ENCODE measurements at regions not wholly inside any gene's neighbourhood (a gene's known extent, or its start where the extent isn't known, plus 50 kb on each side); places are given as distances from the start of the nearest gene placed in this dataset.

- no peaks in the 10 kb centered on the region for H3K4me1 ChIP-seq (ENCODE audit: insufficient read depth)
- H2AFZ ChIP-seq, result no peak overlapping the region
- H3K4me2 ChIP-seq, result no peak overlapping the region
- no peak overlapping the region for H3K4me3 ChIP-seq
- Mint-ChIP-seq H3K4me3 (no peak overlapping the region), H3K4me1 (no peaks in the 10 kb centered on the region), H3K27me3 (ENCODE audit: insufficient read depth, low read depth, poor library complexity) (no peaks in the 10 kb centered on the region), H3K9me3 (no peaks in the 10 kb centered on the region), H3K36me3 (ENCODE audit: low read depth) (no peaks in the 10 kb centered on the region), H3K27ac (no peak overlapping the region)
- DNase-seq (ENCODE audit: low spot score), result no peak
- no peak for ATAC-seq
- no peaks in the 10 kb centered on the region for H3K36me3 ChIP-seq (ENCODE audit: insufficient read depth)
- H3F3A ChIP-seq (replicated peaks; ENCODE audit: low read depth), result no peaks in the 10 kb centered on the region
- no peak overlapping the region for H3K27ac ChIP-seq (ENCODE audit: low read depth)
- H3K27me3 ChIP-seq (ENCODE audit: insufficient read depth), result no peaks in the 10 kb centered on the region
- TF ChIP-seq JUNB (IDR thresholded peaks at IDR 0.05; ENCODE audit: unreplicated experiment) (no peak), EZH2phosphoT487 (IDR thresholded peaks at IDR 0.05; ENCODE audit: unreplicated experiment) (no peak), EZH2 (IDR thresholded peaks at IDR 0.05; ENCODE audit: low read depth, unreplicated experiment) (no peak)
- TF ChIP-seq, protein P1, sequence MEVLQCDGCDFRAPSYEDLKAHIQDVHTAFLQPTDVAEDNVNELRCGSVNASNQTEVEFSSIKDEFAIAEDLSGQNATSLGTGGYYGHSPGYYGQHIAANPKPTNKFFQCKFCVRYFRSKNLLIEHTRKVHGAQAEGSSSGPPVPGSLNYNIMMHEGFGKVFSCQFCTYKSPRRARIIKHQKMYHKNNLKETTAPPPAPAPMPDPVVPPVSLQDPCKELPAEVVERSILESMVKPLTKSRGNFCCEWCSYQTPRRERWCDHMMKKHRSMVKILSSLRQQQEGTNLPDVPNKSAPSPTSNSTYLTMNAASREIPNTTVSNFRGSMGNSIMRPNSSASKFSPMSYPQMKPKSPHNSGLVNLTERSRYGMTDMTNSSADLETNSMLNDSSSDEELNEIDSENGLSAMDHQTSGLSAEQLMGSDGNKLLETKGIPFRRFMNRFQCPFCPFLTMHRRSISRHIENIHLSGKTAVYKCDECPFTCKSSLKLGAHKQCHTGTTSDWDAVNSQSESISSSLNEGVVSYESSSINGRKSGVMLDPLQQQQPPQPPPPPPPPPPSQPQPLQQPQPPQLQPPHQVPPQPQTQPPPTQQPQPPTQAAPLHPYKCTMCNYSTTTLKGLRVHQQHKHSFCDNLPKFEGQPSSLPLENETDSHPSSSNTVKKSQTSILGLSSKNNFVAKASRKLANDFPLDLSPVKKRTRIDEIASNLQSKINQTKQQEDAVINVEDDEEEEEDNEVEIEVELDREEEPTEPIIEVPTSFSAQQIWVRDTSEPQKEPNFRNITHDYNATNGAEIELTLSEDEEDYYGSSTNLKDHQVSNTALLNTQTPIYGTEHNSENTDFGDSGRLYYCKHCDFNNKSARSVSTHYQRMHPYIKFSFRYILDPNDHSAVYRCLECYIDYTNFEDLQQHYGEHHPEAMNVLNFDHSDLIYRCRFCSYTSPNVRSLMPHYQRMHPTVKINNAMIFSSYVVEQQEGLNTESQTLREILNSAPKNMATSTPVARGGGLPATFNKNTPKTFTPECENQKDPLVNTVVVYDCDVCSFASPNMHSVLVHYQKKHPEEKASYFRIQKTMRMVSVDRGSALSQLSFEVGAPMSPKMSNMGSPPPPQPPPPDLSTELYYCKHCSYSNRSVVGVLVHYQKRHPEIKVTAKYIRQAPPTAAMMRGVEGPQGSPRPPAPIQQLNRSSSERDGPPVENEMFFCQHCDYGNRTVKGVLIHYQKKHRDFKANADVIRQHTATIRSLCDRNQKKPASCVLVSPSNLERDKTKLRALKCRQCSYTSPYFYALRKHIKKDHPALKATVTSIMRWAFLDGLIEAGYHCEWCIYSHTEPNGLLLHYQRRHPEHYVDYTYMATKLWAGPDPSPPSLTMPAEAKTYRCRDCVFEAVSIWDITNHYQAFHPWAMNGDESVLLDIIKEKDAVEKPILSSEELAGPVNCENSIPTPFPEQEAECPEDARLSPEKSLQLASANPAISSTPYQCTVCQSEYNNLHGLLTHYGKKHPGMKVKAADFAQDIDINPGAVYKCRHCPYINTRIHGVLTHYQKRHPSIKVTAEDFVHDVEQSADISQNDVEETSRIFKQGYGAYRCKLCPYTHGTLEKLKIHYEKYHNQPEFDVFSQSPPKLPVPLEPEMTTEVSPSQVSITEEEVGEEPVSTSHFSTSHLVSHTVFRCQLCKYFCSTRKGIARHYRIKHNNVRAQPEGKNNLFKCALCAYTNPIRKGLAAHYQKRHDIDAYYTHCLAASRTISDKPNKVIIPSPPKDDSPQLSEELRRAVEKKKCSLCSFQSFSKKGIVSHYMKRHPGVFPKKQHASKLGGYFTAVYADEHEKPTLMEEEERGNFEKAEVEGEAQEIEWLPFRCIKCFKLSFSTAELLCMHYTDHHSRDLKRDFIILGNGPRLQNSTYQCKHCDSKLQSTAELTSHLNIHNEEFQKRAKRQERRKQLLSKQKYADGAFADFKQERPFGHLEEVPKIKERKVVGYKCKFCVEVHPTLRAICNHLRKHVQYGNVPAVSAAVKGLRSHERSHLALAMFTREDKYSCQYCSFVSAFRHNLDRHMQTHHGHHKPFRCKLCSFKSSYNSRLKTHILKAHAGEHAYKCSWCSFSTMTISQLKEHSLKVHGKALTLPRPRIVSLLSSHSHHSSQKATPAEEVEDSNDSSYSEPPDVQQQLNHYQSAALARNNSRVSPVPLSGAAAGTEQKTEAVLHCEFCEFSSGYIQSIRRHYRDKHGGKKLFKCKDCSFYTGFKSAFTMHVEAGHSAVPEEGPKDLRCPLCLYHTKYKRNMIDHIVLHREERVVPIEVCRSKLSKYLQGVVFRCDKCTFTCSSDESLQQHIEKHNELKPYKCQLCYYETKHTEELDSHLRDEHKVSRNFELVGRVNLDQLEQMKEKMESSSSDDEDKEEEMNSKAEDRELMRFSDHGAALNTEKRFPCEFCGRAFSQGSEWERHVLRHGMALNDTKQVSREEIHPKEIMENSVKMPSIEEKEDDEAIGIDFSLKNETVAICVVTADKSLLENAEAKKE (CRISPR knock-in tag; IDR thresholded peaks at IDR 0.05), result no peak
- TF ChIP-seq, protein P2, sequence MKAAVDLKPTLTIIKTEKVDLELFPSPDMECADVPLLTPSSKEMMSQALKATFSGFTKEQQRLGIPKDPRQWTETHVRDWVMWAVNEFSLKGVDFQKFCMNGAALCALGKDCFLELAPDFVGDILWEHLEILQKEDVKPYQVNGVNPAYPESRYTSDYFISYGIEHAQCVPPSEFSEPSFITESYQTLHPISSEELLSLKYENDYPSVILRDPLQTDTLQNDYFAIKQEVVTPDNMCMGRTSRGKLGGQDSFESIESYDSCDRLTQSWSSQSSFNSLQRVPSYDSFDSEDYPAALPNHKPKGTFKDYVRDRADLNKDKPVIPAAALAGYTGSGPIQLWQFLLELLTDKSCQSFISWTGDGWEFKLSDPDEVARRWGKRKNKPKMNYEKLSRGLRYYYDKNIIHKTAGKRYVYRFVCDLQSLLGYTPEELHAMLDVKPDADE (IDR thresholded peaks at IDR 0.05), result no peak
- H4K20me1 ChIP-seq (replicated peaks; ENCODE audit: insufficient read depth), result no peaks in the 10 kb centered on the region
- no peaks in the 10 kb centered on the region for H3K79me2 ChIP-seq (replicated peaks; ENCODE audit: insufficient read depth)
- no peaks in the 10 kb centered on the region for H3K9me2 ChIP-seq (ENCODE audit: insufficient read depth)
Measured at GRCh38 chr4:104128031-104128849, 366.5 kb downstream of the CXXC4 start.

All from GM23338 (cell line).